Keratinocyte (primary cell): ENCODE measurements at regions not wholly inside any gene's neighbourhood (a gene's known extent, or its start where the extent isn't known, plus 50 kb on each side); places are given as distances from the start of the nearest gene placed in this dataset.

Experiments
- DNase-seq: peaks from one replicate; pipeline ENCODE4 v3.0.0-alpha.2; 2011; ENCODE audit warnings: low read depth, missing footprints, low spot score
- FAIRE-seq: peaks from 2 replicates; lab custom pipeline; 2011; peaks lifted over from hg19 to GRCh38; lab: Jason Lieb, UNC
- H2AFZ ChIP-seq: 2 replicates; pipeline ENCODE4 v1.6.0; 2012; ENCODE audit warnings: low read length, control low read depth, inconsistent platforms; ENCODE audit not compliant: control insufficient read depth
- H3K27ac ChIP-seq: 2 replicates; pipeline ENCODE4 v1.5.1; 2011; ENCODE audit warnings: low read length; ENCODE audit not compliant: control insufficient read depth, insufficient read depth
- H3K27me3 ChIP-seq: 3 replicates; pipeline ENCODE4 v1.6.0; 2011; ENCODE audit warnings: low read length; ENCODE audit not compliant: control insufficient read depth, insufficient read depth; ENCODE audit errors: extremely low read depth
- H3K36me3 ChIP-seq, 2 experiments: 2 replicates in 1 of 2; 3 replicates in 1 of 2; pipeline ENCODE4 v1.5.1; 2011; ENCODE audit warnings: low read length in 2 of 2, mild to moderate bottlenecking in 1 of 2; ENCODE audit not compliant: control insufficient read depth in 2 of 2, insufficient read depth in 2 of 2; ENCODE audit errors: extremely low read depth in 1 of 2
- H3K4me1 ChIP-seq: 3 replicates; pipeline ENCODE4 v1.5.1; 2011; ENCODE audit warnings: low read length; ENCODE audit not compliant: control insufficient read depth, insufficient read depth; ENCODE audit errors: extremely low read depth
- H3K4me2 ChIP-seq: 3 replicates; pipeline ENCODE4 v1.6.0; 2011; ENCODE audit warnings: low read depth, low read length; ENCODE audit not compliant: control insufficient read depth, insufficient read depth; ENCODE audit errors: extremely low read depth
- H3K4me3 ChIP-seq, 3 experiments: fragments of 200-600 bp in 1 of 3; sonication (generic) in 1 of 3; 2 replicates in 2 of 3; 3 replicates in 1 of 3; pipeline ENCODE4 v1.5.1; 2011 to 2016; ENCODE audit warnings: low read length in 3 of 3, mild to moderate bottlenecking in 3 of 3, control low read depth in 2 of 3, inconsistent platforms in 1 of 3, low read depth in 1 of 3, mixed read lengths in 1 of 3, mixed run types in 1 of 3, moderate library complexity in 1 of 3; ENCODE audit not compliant: control insufficient read depth in 2 of 3, insufficient read depth in 2 of 3; ENCODE audit errors: extremely low read depth in 1 of 3
- H3K79me2 ChIP-seq: 2 replicates; pipeline ENCODE4 v1.6.0; 2012; ENCODE audit warnings: low read length; ENCODE audit not compliant: control insufficient read depth, insufficient read depth
- H3K9ac ChIP-seq: 3 replicates; pipeline ENCODE4 v1.6.0; 2011; ENCODE audit warnings: low read length; ENCODE audit not compliant: control insufficient read depth, insufficient read depth; ENCODE audit errors: extremely low read depth
- H3K9me1 ChIP-seq: 3 replicates; pipeline ENCODE4 v1.6.0; 2011; ENCODE audit warnings: low read length; ENCODE audit not compliant: control insufficient read depth, insufficient read depth; ENCODE audit errors: extremely low read depth
- H3K9me3 ChIP-seq: 2 replicates; pipeline ENCODE4 v1.5.1; 2012; ENCODE audit warnings: low read depth, low read length; ENCODE audit not compliant: control insufficient read depth
- H4K20me1 ChIP-seq: 3 replicates; pipeline ENCODE4 v1.6.0; 2011; ENCODE audit warnings: low read length; ENCODE audit not compliant: control insufficient read depth, insufficient read depth; ENCODE audit errors: extremely low read depth
- CTCF ChIP-seq, 3 experiments: IDR thresholded peaks in 1 of 3; conservative IDR thresholded peaks in 1 of 3; optimal IDR thresholded peaks in 1 of 3; 2 replicates in 2 of 3; 3 replicates in 1 of 3; pipeline versions ENCODE3 to v1.5.1; 2011; ENCODE audit warnings: low read length in 3 of 3, mild to moderate bottlenecking in 3 of 3, moderate library complexity in 2 of 3, control low read depth in 1 of 3, inconsistent platforms in 1 of 3; ENCODE audit not compliant: insufficient read depth in 2 of 3; ENCODE audit errors: extremely low read depth in 1 of 3
- EZH2 ChIP-seq: IDR thresholded peaks from one replicate; pipeline ENCODE4 v1.6.1; 2012; ENCODE audit warnings: inconsistent platforms, mild to moderate bottlenecking, low read length, moderate library complexity
- dilution Hi-C: fragments of 300-500 bp; cut with MboI; formaldehyde crosslinking; loops from one replicate; pipeline ENCODE4 v1.7.0; 2020; ENCODE audit warnings: low sequenced_read_pairs; ENCODE audit not compliant: extremely low pct_ligation_motif_present

- H2AFZ ChIP-seq = no peak overlapping the region
- no peaks in the 10 kb centered on the region for H4K20me1 ChIP-seq
- no peak overlapping the region for H3K4me3 ChIP-seq
- TF ChIP-seq CTCF (optimal IDR thresholded peaks at IDR 0.05 in 1 of 3, IDR thresholded peaks at IDR 0.05 in 1 of 3, conservative IDR thresholded peaks at IDR 0.05 in 1 of 3; ENCODE audit: extremely low read depth in 1 of 3, insufficient read depth in 2 of 3, low read length in 3 of 3) = no peak
- TF ChIP-seq EZH2 = no peak
- no peaks in the 10 kb centered on the region for H3K9me3 ChIP-seq
- peaks cover 7% of the 10 kb centered on the region for H3K4me1 ChIP-seq
- no peaks in the 10 kb centered on the region for H3K27me3 ChIP-seq
- FAIRE-seq (no peak), DNase-seq (no peak)
- H3K79me2 ChIP-seq = no peaks in the 10 kb centered on the region
- no peak overlapping the region for H3K9ac ChIP-seq
- H3K36me3 ChIP-seq = no peaks in the 10 kb centered on the region
- H3K4me2 ChIP-seq = no peak overlapping the region
- dilution Hi-C loops = no loop called here
- no peak overlapping the region for H3K27ac ChIP-seq
- H3K9me1 ChIP-seq = no peaks in the 10 kb centered on the region
These were observed 281.5 kb upstream of the DKK2 start for GRCh38 chr4:107317611-107318010.

- Histone ChIP-seq H3K79me2 (no peaks in the 10 kb centered on the region), H3K9me1 (no peaks in the 10 kb centered on the region), H3K4me1 (peaks cover 7% of the 10 kb centered on the region), H3K9me3 (no peaks in the 10 kb centered on the region), H3K4me2 (no peak overlapping the region), H3K27me3 (peaks cover 3% of the 10 kb centered on the region), H3K27ac (no peak overlapping the region), H3K4me3 (no peak overlapping the region), H4K20me1 (no peaks in the 10 kb centered on the region), H2AFZ (no peak overlapping the region), H3K36me3 (no peaks in the 10 kb centered on the region), H3K9ac (no peak overlapping the region)
- no peak for FAIRE-seq
- no peak for DNase-seq
- dilution Hi-C loops = no loop called here
- TF ChIP-seq CTCF (optimal IDR thresholded peaks at IDR 0.05 in 1 of 3, IDR thresholded peaks at IDR 0.05 in 1 of 3, conservative IDR thresholded peaks at IDR 0.05 in 1 of 3; ENCODE audit: extremely low read depth in 1 of 3, insufficient read depth in 2 of 3, low read length in 3 of 3) = no peak
- TF ChIP-seq EZH2 = no peak
These were observed 279.5 kb upstream of the DKK2 start for GRCh38 chr4:107315584-107315983.
